Right lobe of liver (tissue), 4 donors: ENCODE measurements at regions not wholly inside any gene's neighbourhood (a gene's known extent, or its start where the extent isn't known, plus 50 kb on each side); places are given as distances from the start of the nearest gene placed in this dataset.

Source experiments
- POLR2A ChIP-seq: fragments of 450-650 bp; IDR thresholded peaks from one replicate; pipeline ENCODE4 v1.6.1; 2017; ENCODE audit warnings: antibody characterized with exemption, mild to moderate bottlenecking
- TF ChIP-seq, protein P1 (sequence below), 4 donors: fragments of 200-600 bp in 3 of 4; fragments of 450-650 bp in 1 of 4; IDR thresholded peaks; one replicate each; pipeline versions ENCODE4 v1.5.1 to v1.8.0; 2016 to 2022; ENCODE audit warnings: antibody characterized with exemption in 4 of 4, mild to moderate bottlenecking in 2 of 4
- donor health status: DM: no; HTN: no; CAD: no.
- donor health status: DM: no; HTN: no; CAD: no.
- donor health status: DM: no; HTN: yes; CAD: no.

DNA sequence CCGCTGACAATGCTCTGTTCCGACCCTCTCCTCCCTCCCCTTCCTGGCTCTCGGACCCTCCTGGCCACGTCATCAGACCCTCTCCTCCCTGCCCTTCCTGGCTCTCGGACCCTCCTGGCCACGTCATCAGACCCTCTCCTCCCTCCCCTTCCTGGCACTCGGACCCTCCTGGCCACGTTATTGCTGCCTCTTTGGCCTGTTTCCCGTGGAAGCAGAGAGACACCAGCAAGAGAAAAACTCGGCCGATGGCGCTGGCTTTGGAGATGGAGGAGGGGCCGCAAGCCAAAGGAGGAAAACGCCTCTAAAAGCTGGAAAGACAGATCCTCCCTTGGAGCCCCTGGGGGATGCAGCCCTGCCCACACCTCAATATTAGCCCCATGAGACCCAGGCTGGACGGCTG, 463.3 kb downstream of the BRD1 start:
- TF ChIP-seq, protein P1, sequence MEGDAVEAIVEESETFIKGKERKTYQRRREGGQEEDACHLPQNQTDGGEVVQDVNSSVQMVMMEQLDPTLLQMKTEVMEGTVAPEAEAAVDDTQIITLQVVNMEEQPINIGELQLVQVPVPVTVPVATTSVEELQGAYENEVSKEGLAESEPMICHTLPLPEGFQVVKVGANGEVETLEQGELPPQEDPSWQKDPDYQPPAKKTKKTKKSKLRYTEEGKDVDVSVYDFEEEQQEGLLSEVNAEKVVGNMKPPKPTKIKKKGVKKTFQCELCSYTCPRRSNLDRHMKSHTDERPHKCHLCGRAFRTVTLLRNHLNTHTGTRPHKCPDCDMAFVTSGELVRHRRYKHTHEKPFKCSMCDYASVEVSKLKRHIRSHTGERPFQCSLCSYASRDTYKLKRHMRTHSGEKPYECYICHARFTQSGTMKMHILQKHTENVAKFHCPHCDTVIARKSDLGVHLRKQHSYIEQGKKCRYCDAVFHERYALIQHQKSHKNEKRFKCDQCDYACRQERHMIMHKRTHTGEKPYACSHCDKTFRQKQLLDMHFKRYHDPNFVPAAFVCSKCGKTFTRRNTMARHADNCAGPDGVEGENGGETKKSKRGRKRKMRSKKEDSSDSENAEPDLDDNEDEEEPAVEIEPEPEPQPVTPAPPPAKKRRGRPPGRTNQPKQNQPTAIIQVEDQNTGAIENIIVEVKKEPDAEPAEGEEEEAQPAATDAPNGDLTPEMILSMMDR (IDR thresholded peaks at IDR 0.05): no peak
- TF ChIP-seq POLR2A: no peak
